AG09309 (cell line): ENCODE measurements at regions not wholly inside any gene's neighbourhood (a gene's known extent, or its start where the extent isn't known, plus 50 kb on each side); places are given as distances from the start of the nearest gene placed in this dataset.

ENCODE experiments used
- DNase-seq: peaks from one replicate; pipeline ENCODE4 v3.0.0-alpha.2; 2010; ENCODE audit warnings: low read depth
- H3K4me3 ChIP-seq: 2 replicates; pipeline ENCODE4 v1.5.1; 2011; ENCODE audit warnings: mild to moderate bottlenecking, low read depth, low read length, moderate library complexity; ENCODE audit not compliant: control insufficient read depth
- CTCF ChIP-seq: IDR thresholded peaks from 2 replicates; pipeline ENCODE4 v1.5.1; 2011; ENCODE audit warnings: mild to moderate bottlenecking, low read depth, low read length, inconsistent platforms; ENCODE audit not compliant: insufficient read depth, control insufficient read depth; ENCODE audit errors: missing control alignments

DNA sequence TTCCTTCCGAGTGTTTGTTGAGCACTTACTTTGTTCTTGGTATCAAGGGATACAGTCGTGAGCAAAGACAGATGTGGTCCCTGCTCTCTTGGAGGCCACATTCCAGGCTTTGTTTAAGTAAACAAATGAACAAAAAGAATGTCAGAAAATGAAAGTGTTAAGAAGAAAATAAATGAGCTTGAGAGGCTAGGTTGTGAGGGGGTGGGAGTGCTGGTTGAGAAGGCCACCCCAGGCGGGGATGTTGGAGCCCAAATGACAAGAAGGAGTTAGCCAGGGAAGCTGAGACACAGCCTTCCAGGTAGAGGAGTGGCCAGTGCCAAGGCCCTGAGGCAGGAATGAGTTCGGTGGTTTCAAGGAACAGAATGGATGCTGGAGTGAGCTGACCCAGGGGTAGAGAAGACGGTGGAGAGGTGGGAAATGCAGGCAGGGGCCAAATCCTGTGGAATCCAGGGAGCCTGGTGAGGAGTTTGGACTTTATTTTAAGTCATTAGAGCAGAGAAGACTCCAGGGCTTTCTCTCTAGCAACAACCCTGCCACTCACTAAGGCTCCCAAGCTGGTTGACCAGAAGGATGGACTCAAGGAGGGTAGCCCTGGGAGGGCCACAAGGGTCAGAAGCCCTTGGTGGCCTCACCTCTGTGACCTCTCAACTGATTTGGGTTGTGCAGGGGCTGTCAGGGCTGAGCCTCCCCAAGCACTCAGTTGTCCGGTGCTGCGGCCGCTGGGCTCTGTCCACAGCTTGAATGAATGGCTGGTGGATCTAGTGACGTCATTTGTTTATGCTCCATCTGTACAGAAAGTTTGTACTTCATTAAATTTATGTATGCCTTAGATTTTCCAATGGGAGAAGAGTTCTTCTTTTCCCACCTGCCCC lies 66.0 kb upstream of the STX16 start:
- H3K4me3 ChIP-seq, result no peak overlapping the region
- TF ChIP-seq CTCF, result no peak
- no peak for DNase-seq

DNA sequence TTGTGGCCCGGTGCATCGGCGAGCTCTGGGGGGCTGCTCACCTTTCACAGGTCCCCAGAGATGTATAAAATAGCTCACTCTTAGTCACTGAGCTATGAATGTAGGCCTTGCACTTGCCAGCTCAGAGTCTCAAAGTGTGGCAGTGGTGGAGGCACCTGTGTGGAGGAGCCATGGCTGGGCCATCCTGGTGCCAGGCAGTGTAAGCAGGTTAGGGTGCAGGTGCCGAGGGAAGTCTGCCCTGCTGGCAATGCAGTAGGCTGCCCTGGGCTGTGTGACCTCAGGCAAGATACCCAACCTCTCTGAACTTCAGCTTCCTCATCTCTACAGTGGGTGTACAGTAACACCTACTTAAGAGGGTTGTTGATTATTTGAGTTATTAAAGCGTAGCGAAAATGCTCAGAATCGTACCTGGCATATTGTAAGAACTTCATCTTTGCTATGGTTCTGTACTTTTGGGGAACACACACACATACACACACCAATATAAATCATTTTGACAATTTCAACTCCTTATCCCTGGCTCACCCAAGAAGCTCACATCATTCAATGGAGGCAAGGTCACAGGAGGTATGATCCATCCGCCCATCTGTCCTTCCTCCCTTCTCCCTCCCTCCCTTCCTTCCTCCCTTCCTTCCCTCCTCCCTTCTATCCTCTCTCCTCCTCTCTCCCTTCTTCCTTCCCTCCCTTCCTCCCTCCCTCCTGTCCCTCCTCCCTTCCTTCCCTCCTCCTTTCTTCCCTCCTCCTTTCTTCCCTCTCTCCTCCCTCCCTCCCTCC lies 66.8 kb upstream of the STX16 start:
- TF ChIP-seq CTCF, result no peak
- no peak for DNase-seq
- H3K4me3 ChIP-seq, result no peak overlapping the region

DNA sequence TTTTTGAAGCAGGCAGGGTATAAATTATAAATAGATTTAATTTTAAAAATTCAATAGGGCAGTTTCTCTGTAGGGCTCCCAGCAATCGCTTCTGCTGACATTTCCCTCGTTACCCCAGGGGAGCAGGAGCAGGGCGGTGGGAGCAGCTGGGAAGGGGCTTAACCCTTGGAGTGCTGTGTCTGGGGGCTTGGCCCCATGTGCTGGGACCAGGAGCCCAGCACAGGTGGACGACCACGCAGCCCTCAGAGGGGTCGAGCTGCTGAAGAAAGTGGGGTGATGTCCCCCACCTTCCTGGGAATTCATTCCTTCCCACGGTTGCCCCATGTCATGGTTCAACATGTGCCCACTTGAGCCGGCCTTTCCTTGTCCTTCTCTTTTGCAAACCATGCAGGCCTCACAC lies 67.5 kb upstream of the STX16 start:
- no peak overlapping the region for H3K4me3 ChIP-seq
- DNase-seq, result no peak
- TF ChIP-seq CTCF, result no peak

DNA sequence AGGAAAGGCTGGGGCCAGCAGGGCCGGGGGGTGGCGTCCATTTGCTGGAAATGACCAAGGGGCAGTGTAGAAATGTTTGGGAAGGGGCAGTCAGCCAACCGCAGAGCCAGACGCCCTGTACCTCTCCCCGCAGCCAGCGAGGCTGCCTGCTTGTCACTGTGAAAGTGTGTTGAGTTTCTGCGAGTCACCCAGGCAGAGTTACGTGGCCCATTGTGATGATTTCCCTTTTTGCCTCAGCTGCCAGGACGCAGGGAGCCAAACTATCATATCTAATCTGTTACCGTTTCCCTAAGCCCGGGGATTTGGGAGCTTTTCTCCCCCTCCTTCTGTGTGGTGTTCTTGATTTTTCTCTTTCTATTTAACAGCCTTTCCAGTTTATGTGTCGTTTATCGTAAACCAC lies 67.9 kb upstream of the STX16 start:
- no peak overlapping the region for H3K4me3 ChIP-seq
- TF ChIP-seq CTCF, result no peak
- DNase-seq, result no peak

DNA sequence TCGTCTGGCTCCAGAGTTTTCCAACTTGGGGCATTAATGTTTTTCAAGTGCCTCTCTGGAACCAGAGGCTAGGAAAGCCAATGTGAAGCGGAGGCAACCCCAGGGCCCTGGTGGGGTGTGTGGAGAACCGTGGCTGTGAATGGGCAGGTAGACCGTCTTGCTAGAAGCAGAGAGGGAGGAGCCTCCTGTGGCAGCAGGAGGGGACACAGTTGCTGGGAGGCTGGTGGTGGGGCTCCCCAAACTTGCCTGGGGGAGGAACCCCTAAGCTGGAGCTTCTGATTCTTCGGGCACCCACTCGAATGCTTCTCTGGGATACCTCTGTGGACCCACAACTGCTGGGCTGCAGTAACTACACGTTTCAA lies 65.3 kb upstream of the APCDD1L start:
- H3K4me3 ChIP-seq, result no peak overlapping the region
- DNase-seq, result no peak
- no peak for TF ChIP-seq CTCF

DNA sequence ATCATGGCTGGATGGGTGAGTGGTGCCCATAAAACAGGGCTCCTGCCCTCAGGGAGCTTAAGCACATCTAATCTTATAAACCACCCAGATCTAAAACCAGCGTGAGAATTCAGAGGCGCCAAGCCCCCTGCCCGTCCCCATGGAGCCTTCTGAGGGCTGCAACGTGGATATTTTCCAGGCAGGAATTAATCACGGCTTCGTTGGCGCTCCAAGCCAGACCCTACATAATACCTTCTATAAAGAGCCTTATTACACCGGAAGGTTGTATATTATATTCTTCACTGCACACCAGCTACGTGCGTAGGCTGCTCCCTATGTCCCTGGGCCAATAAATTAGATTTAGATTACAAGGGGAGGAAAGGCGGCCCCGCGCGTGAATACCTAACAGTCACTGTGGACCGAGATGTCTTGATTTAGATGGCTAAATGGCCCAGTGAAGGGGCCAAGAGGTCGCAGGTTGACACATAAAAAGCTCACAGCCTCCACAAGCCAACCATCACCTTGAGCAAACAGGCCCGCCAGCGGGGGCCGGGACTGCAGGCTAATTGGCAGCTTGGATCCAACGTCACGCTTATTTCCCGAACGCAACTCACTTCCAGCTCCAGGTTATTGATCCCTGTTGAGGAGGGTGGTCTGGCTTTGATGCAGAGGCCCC lies 64.7 kb upstream of the APCDD1L start:
- no peak for TF ChIP-seq CTCF

More for the DNA sequence above, 64.7 kb upstream of the APCDD1L start:
- DNase-seq, result no peak
- H3K4me3 ChIP-seq, result no peak overlapping the region
